SK-N-MC (cell line): ENCODE measurements at regions not wholly inside any gene's neighbourhood (a gene's known extent, or its start where the extent isn't known, plus 50 kb on each side); places are given as distances from the start of the nearest gene placed in this dataset.

Experiments used
- EZH2 ChIP-seq: fragments of 200-600 bp; sonication (generic); IDR thresholded peaks from one replicate; pipeline ENCODE4 v1.6.1; 2017; ENCODE audit warnings: antibody characterized with exemption
- POLR2AphosphoS5 ChIP-seq: IDR thresholded peaks from 2 replicates; pipeline ENCODE4 v1.6.1; 2012; ENCODE audit warnings: mild to moderate bottlenecking, low read depth, low read length, borderline replicate concordance

DNA sequence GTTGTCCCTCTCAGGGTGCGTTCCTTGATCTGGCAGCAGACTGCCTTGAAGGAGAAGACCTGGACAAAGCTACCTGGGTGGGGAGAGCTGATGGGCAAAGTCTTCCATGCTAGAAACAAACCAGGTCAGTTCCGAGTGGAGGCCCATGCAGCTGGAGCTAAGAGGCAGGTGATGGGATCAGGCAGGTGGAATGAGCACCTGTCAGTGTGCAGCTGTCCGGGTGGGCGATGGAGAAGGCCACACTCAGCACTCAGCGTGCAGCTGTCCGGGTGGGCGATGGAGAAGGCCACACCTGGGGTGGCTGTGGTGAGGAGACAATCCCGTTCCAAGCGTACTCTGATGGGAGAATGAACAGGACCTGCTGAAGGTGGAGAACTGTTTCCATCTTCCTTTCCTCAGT, 237.3 kb upstream of the MYT1L start:
- no peak for TF ChIP-seq EZH2
- TF ChIP-seq POLR2AphosphoS5, result no peak
